HepG2 (cell line): ENCODE measurements at regions not wholly inside any gene's neighbourhood (a gene's known extent, or its start where the extent isn't known, plus 50 kb on each side); places are given as distances from the start of the nearest gene placed in this dataset.

Source experiments
- AKAP8 ChIP-seq: sonication (generic); formaldehyde crosslinking; IDR thresholded peaks from 2 replicates; pipeline ENCODE4 v1.5.1; 2020; ENCODE audit warnings: mild to moderate bottlenecking, missing genetic modification reagents
- ATF2 ChIP-seq: sonication (generic); formaldehyde crosslinking; IDR thresholded peaks from 2 replicates; pipeline ENCODE4 v1.4.0; 2020; ENCODE audit warnings: missing genetic modification reagents
- CEBPB ChIP-seq: IDR thresholded peaks from 2 replicates; pipeline ENCODE4 v1.6.1; 2011; ENCODE audit warnings: low read depth, low read length, improper control_type of control experiment, borderline replicate concordance
- CTCF ChIP-seq: sonication (generic); formaldehyde crosslinking; IDR thresholded peaks from 2 replicates; pipeline ENCODE4 v1.5.0; 2020; ENCODE audit warnings: mild to moderate bottlenecking, missing genetic modification reagents, moderate library complexity
- GATAD2A ChIP-seq: IDR thresholded peaks from 2 replicates; pipeline ENCODE4 v1.6.1; 2016
- HNF1A ChIP-seq, 2 experiments: sonication (generic) in 1 of 2; formaldehyde crosslinking in 1 of 2; IDR thresholded peaks; 2 replicates each; pipeline versions ENCODE4 v1.4.0 to v1.6.1; 2016 to 2020; ENCODE audit warnings: borderline replicate concordance in 1 of 2, low read depth in 1 of 2, mild to moderate bottlenecking in 1 of 2, missing genetic modification reagents in 1 of 2
- NFIB ChIP-seq: sonication (generic); formaldehyde crosslinking; IDR thresholded peaks from 2 replicates; pipeline ENCODE4 v1.9.0; 2021; ENCODE audit warnings: missing genetic modification reagents, mild to moderate bottlenecking, borderline replicate concordance
- NFYC ChIP-seq: IDR thresholded peaks from 2 replicates; pipeline ENCODE4 v1.6.1; 2016; ENCODE audit warnings: missing genetic modification reagents, missing compliant biosample characterization
- SNAI1 ChIP-seq: sonication (generic); formaldehyde crosslinking; IDR thresholded peaks from 2 replicates; pipeline ENCODE4 v1.5.0; 2020; ENCODE audit warnings: mild to moderate bottlenecking, missing genetic modification reagents, borderline replicate concordance
- TBX2 ChIP-seq: sonication (generic); formaldehyde crosslinking; IDR thresholded peaks from 2 replicates; pipeline ENCODE4 v1.5.0; 2020; ENCODE audit warnings: missing genetic modification reagents, mild to moderate bottlenecking, borderline replicate concordance
- U2AF2 ChIP-seq: fragments of 200-400 bp; formaldehyde crosslinking; IDR thresholded peaks from 2 replicates; pipeline ENCODE4 v1.6.1; 2017; ENCODE audit warnings: low read depth, mild to moderate bottlenecking, low read length
- ZBTB44 ChIP-seq: sonication (generic); formaldehyde crosslinking; IDR thresholded peaks from 2 replicates; pipeline ENCODE4 v1.4.0; 2020; ENCODE audit warnings: missing genetic modification reagents
- ZNF136 ChIP-seq: sonication (generic); formaldehyde crosslinking; IDR thresholded peaks from 2 replicates; pipeline ENCODE4 v1.8.1; 2022; ENCODE audit warnings: low read depth, mild to moderate bottlenecking, moderate library complexity, missing genetic modification reagents
- ZNF317 ChIP-seq: sonication (generic); formaldehyde crosslinking; IDR thresholded peaks from 2 replicates; pipeline ENCODE4 v1.5.0; 2020; ENCODE audit warnings: mild to moderate bottlenecking, missing genetic modification reagents
- ZNF460 ChIP-seq: sonication (generic); formaldehyde crosslinking; IDR thresholded peaks from 2 replicates; pipeline ENCODE4 v1.5.1; 2020; ENCODE audit warnings: missing genetic modification reagents, mild to moderate bottlenecking, borderline replicate concordance
- ZNF644 ChIP-seq: IDR thresholded peaks from 2 replicates; pipeline ENCODE4 v1.6.1; 2016; ENCODE audit warnings: low read depth
- TF ChIP-seq, protein P1 (sequence below): sonication (generic); formaldehyde crosslinking; IDR thresholded peaks from 2 replicates; pipeline ENCODE4 v1.4.0; 2020; ENCODE audit warnings: missing genetic modification reagents

GRCh38 chr2:200230716-200231115 lies 75.8 kb upstream of the SPATS2L start (continued):
- TF ChIP-seq HNF1A (IDR thresholded peaks at IDR 0.05; ENCODE audit: low read depth) (peak; percentile 40; the same call in 1 of the 2 replicates), HNF1A (CRISPR knock-in tag; IDR thresholded peaks at IDR 0.05; ENCODE audit: borderline replicate concordance) (no peak), ZNF644 (CRISPR knock-in tag) (no peak), NFYC (CRISPR knock-in tag) (no peak), ZBTB44 (CRISPR knock-in tag) (no peak), ZNF317 (CRISPR knock-in tag) (no peak), ATF2 (CRISPR knock-in tag) (0 out of 2 replicates have a peak, but pooled peaks have one; percentile 36), GATAD2A (CRISPR knock-in tag) (peak; percentile 64), CEBPB (peak; percentile 41; the same call in 1 of the 2 replicates), ZNF460 (CRISPR knock-in tag) (no peak), CTCF (CRISPR knock-in tag) (no peak), NFIB (no peak), SNAI1 (no peak), AKAP8 (CRISPR knock-in tag) (no peak), ZNF136 (CRISPR knock-in tag) (no peak), TBX2 (CRISPR knock-in tag) (no peak), U2AF2 (no peak)
- TF ChIP-seq, protein P1, sequence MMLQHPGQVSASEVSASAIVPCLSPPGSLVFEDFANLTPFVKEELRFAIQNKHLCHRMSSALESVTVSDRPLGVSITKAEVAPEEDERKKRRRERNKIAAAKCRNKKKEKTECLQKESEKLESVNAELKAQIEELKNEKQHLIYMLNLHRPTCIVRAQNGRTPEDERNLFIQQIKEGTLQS (CRISPR knock-in tag) = 0 out of 2 replicates have a peak, but pooled peaks have one; percentile 19
